Panc1 (cell line): ENCODE measurements at regions not wholly inside any gene's neighbourhood (a gene's known extent, or its start where the extent isn't known, plus 50 kb on each side); places are given as distances from the start of the nearest gene placed in this dataset.

Experiments
- ATAC-seq: fragments of 200-7000 bp; cut with Tn5 transposase; 2 replicates; pipeline ENCODE4 v1.9.1; 2020; ENCODE audit warnings: mild to moderate bottlenecking, moderate library complexity
- BruUV-seq: library from RNA; stranded (reverse); fragments of 400-500 nt; replicated peaks from 2 replicates; lab custom pipeline; 2021; lab: Mats Ljungman, UMichigan
- CTCF ChIA-PET: fragments of 300-600 bp; sonication (Branson Sonifier 250); formaldehyde crosslinking; loops from one replicate; lab custom pipeline; 2022; ENCODE audit warnings: antibody characterized with exemption; lab: Charles Lee
- POLR2A ChIA-PET: fragments of 300-600 bp; sonication (Branson Sonifier 250); formaldehyde crosslinking; loops from one replicate; lab custom pipeline; 2022; ENCODE audit warnings: antibody characterized with exemption; lab: Charles Lee
- DNase-seq: peaks from one replicate; pipeline ENCODE4 v3.0.0-alpha.2; 2010; ENCODE audit warnings: low read depth, low spot score
- H3K27ac ChIP-seq: 2 replicates; pipeline ENCODE4 v1.5.1; 2011; ENCODE audit warnings: mild to moderate bottlenecking, low read length, inconsistent platforms
- H3K27me3 ChIP-seq: fragments of 200-500 bp; sonication (Bioruptor generic); 2 replicates; pipeline ENCODE4 v1.6.0; 2014; ENCODE audit warnings: low read length, inconsistent platforms; ENCODE audit not compliant: control insufficient read depth, insufficient read depth
- H3K36me3 ChIP-seq: fragments of 200-500 bp; sonication (Bioruptor generic); 2 replicates; pipeline ENCODE4 v1.5.1; 2014; ENCODE audit warnings: inconsistent platforms, mild to moderate bottlenecking, low read length, moderate library complexity; ENCODE audit not compliant: control insufficient read depth, insufficient read depth
- H3K4me1 ChIP-seq: 2 replicates; pipeline ENCODE4 v1.5.1; 2011; ENCODE audit warnings: inconsistent platforms, mild to moderate bottlenecking, low read length, moderate library complexity; ENCODE audit not compliant: control insufficient read depth, insufficient read depth
- H3K4me3 ChIP-seq, 2 experiments: 2 replicates each; pipeline ENCODE4 v1.5.1; 2011 to 2012; ENCODE audit warnings: low read depth in 2 of 2, low read length in 2 of 2, mild to moderate bottlenecking in 2 of 2, inconsistent platforms in 1 of 2, moderate library complexity in 1 of 2
- H3K9me3 ChIP-seq: fragments of 200-500 bp; sonication (Bioruptor generic); 2 replicates; pipeline ENCODE4 v1.5.1; 2014; ENCODE audit warnings: low read depth, mild to moderate bottlenecking, inconsistent platforms, low read length, moderate library complexity; ENCODE audit not compliant: control insufficient read depth, insufficient read depth
- POLR2AphosphoS5 ChIP-seq: IDR thresholded peaks from 2 replicates; pipeline ENCODE4 v1.6.1; 2012; ENCODE audit warnings: mild to moderate bottlenecking, low read depth, low read length, moderate library complexity
- SIN3A ChIP-seq: IDR thresholded peaks from 2 replicates; pipeline ENCODE4 v1.6.1; 2012; ENCODE audit warnings: low read depth, mild to moderate bottlenecking, low read length, moderate library complexity, borderline replicate concordance; ENCODE audit not compliant: insufficient read depth
- TCF7L2 ChIP-seq: IDR thresholded peaks from 2 replicates; pipeline ENCODE4 v1.6.1; 2011; ENCODE audit warnings: mild to moderate bottlenecking, low read depth, low read length, inconsistent platforms
- in situ Hi-C: cut with HindIII; loops from 2 replicates; pipeline ENCODE4 v1.10.0; 2016; ENCODE audit warnings: low sequenced_read_pairs, low pct_unique_long_range_greater_than_20kb
- intact Hi-C: fragments of 100-400 bp; cut with micrococcal nuclease; formaldehyde crosslinking; loops from one replicate; pipeline ENCODE4 v1.10.0; 2022; ENCODE audit not compliant: unreplicated experiment
- TF ChIP-seq, protein P1 (sequence below), 2 experiments: IDR thresholded peaks; 2 replicates each; pipeline ENCODE4 v1.6.1; 2011 to 2012; ENCODE audit warnings: low read depth in 2 of 2, control low read depth in 1 of 2, low read length in 1 of 2, mild to moderate bottlenecking in 1 of 2, moderate library complexity in 1 of 2; ENCODE audit not compliant: insufficient read depth in 1 of 2
- TF ChIP-seq, protein P2 (sequence below): fragments of 450-650 bp; IDR thresholded peaks from 2 replicates; pipeline ENCODE4 v1.5.1; 2017; ENCODE audit warnings: mild to moderate bottlenecking

- H3K27ac ChIP-seq = no peak overlapping the region
- 0 out of 2 replicates have a peak, but pooled peaks have one; percentile 43 for ATAC-seq
- no peak for DNase-seq
- TF ChIP-seq POLR2AphosphoS5 = no peak
- TF ChIP-seq SIN3A = no peak
- TF ChIP-seq, protein P1, sequence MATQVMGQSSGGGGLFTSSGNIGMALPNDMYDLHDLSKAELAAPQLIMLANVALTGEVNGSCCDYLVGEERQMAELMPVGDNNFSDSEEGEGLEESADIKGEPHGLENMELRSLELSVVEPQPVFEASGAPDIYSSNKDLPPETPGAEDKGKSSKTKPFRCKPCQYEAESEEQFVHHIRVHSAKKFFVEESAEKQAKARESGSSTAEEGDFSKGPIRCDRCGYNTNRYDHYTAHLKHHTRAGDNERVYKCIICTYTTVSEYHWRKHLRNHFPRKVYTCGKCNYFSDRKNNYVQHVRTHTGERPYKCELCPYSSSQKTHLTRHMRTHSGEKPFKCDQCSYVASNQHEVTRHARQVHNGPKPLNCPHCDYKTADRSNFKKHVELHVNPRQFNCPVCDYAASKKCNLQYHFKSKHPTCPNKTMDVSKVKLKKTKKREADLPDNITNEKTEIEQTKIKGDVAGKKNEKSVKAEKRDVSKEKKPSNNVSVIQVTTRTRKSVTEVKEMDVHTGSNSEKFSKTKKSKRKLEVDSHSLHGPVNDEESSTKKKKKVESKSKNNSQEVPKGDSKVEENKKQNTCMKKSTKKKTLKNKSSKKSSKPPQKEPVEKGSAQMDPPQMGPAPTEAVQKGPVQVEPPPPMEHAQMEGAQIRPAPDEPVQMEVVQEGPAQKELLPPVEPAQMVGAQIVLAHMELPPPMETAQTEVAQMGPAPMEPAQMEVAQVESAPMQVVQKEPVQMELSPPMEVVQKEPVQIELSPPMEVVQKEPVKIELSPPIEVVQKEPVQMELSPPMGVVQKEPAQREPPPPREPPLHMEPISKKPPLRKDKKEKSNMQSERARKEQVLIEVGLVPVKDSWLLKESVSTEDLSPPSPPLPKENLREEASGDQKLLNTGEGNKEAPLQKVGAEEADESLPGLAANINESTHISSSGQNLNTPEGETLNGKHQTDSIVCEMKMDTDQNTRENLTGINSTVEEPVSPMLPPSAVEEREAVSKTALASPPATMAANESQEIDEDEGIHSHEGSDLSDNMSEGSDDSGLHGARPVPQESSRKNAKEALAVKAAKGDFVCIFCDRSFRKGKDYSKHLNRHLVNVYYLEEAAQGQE (IDR thresholded peaks at IDR 0.05; ENCODE audit: insufficient read depth in 1 of 2, low read depth in 2 of 2, low read length in 1 of 2) = no peak
- no peak for TF ChIP-seq TCF7L2
- TF ChIP-seq, protein P2, sequence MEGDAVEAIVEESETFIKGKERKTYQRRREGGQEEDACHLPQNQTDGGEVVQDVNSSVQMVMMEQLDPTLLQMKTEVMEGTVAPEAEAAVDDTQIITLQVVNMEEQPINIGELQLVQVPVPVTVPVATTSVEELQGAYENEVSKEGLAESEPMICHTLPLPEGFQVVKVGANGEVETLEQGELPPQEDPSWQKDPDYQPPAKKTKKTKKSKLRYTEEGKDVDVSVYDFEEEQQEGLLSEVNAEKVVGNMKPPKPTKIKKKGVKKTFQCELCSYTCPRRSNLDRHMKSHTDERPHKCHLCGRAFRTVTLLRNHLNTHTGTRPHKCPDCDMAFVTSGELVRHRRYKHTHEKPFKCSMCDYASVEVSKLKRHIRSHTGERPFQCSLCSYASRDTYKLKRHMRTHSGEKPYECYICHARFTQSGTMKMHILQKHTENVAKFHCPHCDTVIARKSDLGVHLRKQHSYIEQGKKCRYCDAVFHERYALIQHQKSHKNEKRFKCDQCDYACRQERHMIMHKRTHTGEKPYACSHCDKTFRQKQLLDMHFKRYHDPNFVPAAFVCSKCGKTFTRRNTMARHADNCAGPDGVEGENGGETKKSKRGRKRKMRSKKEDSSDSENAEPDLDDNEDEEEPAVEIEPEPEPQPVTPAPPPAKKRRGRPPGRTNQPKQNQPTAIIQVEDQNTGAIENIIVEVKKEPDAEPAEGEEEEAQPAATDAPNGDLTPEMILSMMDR = no peak
- intact Hi-C loops = no loop called here
- no peaks in the 10 kb centered on the region for H3K4me1 ChIP-seq
- H3K27me3 ChIP-seq = no peaks in the 10 kb centered on the region
- in situ Hi-C loops = no loop called here
- no TSS peak for BruUV-seq
- H3K4me3 ChIP-seq = no peak overlapping the region
- H3K9me3 ChIP-seq = no peaks in the 10 kb centered on the region
- H3K36me3 ChIP-seq = no peaks in the 10 kb centered on the region
- ChIA-PET CTCF (no interaction called here), POLR2A (interaction anchor here (0.7 kb wide), 1 partner anchor 10 kb away, joined by 3 read pairs; no protein-coding TSS in a partner anchor)
These were observed 132.9 kb upstream of the HDAC4 start for GRCh38 chr2:239533569-239534316.

- in situ Hi-C loops (no loop called here), intact Hi-C loops (no loop called here)
- H3K9me3 ChIP-seq = no peaks in the 10 kb centered on the region
- POLR2A ChIA-PET = no interaction called here
- BruUV-seq = no TSS peak
- H3K36me3 ChIP-seq = no peaks in the 10 kb centered on the region
- DNase-seq = no peak
- CTCF ChIA-PET = no interaction called here
- H3K27me3 ChIP-seq = no peaks in the 10 kb centered on the region
- no peak for ATAC-seq
- no peak for TF ChIP-seq POLR2AphosphoS5
- TF ChIP-seq, protein P2 = no peak
- TF ChIP-seq SIN3A = no peak
- no peak for TF ChIP-seq TCF7L2
- TF ChIP-seq, protein P1 (IDR thresholded peaks at IDR 0.05; ENCODE audit: insufficient read depth in 1 of 2, low read depth in 2 of 2, low read length in 1 of 2) = no peak
- no peaks in the 10 kb centered on the region for H3K4me1 ChIP-seq
- no peak overlapping the region for H3K27ac ChIP-seq
- H3K4me3 ChIP-seq = no peak overlapping the region
These were observed 132.0 kb upstream of the HDAC4 start for GRCh38 chr2:239532859-239533258.
